WTC11 (cell line): ENCODE measurements at regions not wholly inside any gene's neighbourhood (a gene's known extent, or its start where the extent isn't known, plus 50 kb on each side); places are given as distances from the start of the nearest gene placed in this dataset.

ENCODE experiments used
- ATAC-seq: fragments of 200-7000 bp; cut with Tn5 transposase; 2 replicates; pipeline ENCODE4 v1.10.0; 2021; ENCODE audit warnings: mild to moderate bottlenecking, moderate library complexity
- CTCF ChIA-PET: fragments of 300-600 bp; sonication (Branson Sonifier 250); formaldehyde crosslinking; loops from one replicate; lab custom pipeline; 2021; ENCODE audit warnings: antibody characterized with exemption; lab: Charles Lee
- POLR2A ChIA-PET: fragments of 350-600 bp; sonication (Branson Sonifier 250); formaldehyde crosslinking; loops from one replicate; lab custom pipeline; 2021; ENCODE audit warnings: antibody characterized with exemption; lab: Charles Lee
- DNase-seq: peaks from one replicate; pipeline ENCODE4 v3.0.0; 2021; ENCODE audit warnings: low spot score
- H3K27ac Mint-ChIP-seq: 2 replicates; pipeline ENCODE4 v1.8.0; 2021; ENCODE audit warnings: mixed read lengths
- H3K27me3 Mint-ChIP-seq: 2 replicates; pipeline ENCODE4 v1.8.0; 2021; ENCODE audit warnings: low read depth, mild to moderate bottlenecking, moderate library complexity, mixed read lengths
- H3K36me3 Mint-ChIP-seq: 2 replicates; pipeline ENCODE4 v1.8.0; 2021; ENCODE audit warnings: mixed read lengths
- H3K4me1 Mint-ChIP-seq: 2 replicates; pipeline ENCODE4 v1.8.0; 2022; ENCODE audit warnings: mixed read lengths
- H3K4me3 Mint-ChIP-seq: 2 replicates; pipeline ENCODE4 v1.8.0; 2021; ENCODE audit warnings: mild to moderate bottlenecking, moderate library complexity, mixed read lengths
- H3K9me3 Mint-ChIP-seq: 2 replicates; pipeline ENCODE4 v1.8.0; 2021; ENCODE audit warnings: mixed read lengths
- CTCF ChIP-seq: fragments of 200-600 bp; IDR thresholded peaks from 2 replicates; pipeline ENCODE4 v1.8.0; 2022; ENCODE audit warnings: antibody characterized with exemption
- E2F1 ChIP-seq: sonication (generic); formaldehyde crosslinking; IDR thresholded peaks from 2 replicates; pipeline ENCODE4 v1.8.0; 2022; ENCODE audit warnings: mild to moderate bottlenecking, missing genetic modification reagents
- JUN ChIP-seq: sonication (generic); formaldehyde crosslinking; IDR thresholded peaks from 2 replicates; pipeline ENCODE4 v1.8.0; 2023; ENCODE audit warnings: mild to moderate bottlenecking, missing genetic modification reagents
- MYBL2 ChIP-seq: sonication (generic); formaldehyde crosslinking; IDR thresholded peaks from 2 replicates; pipeline ENCODE4 v1.8.1; 2023; ENCODE audit warnings: mild to moderate bottlenecking, moderate library complexity, missing genetic modification reagents
- NFATC4 ChIP-seq: fragments of 250-450 bp; sonication (Bioruptor Pico); IDR thresholded peaks from 2 replicates; pipeline ENCODE4 v1.9.0; 2021; ENCODE audit warnings: mild to moderate bottlenecking
- NR3C1 ChIP-seq: sonication (generic); formaldehyde crosslinking; conservative IDR thresholded peaks from 2 replicates; pipeline ENCODE4 v1.8.1; 2023; ENCODE audit warnings: low read depth, mild to moderate bottlenecking, missing genetic modification reagents
- STAT6 ChIP-seq: sonication (generic); formaldehyde crosslinking; conservative IDR thresholded peaks from 2 replicates; pipeline ENCODE4 v1.8.1; 2023; ENCODE audit warnings: mild to moderate bottlenecking, low read depth, missing genetic modification reagents, moderate library complexity
- USF1 ChIP-seq: sonication (generic); formaldehyde crosslinking; IDR thresholded peaks from 2 replicates; pipeline ENCODE4 v1.8.0; 2022; ENCODE audit warnings: mild to moderate bottlenecking, missing genetic modification reagents
- ZNF416 ChIP-seq: fragments of 250-450 bp; sonication (Bioruptor Pico); IDR thresholded peaks from 2 replicates; pipeline ENCODE4 v1.9.0; 2021; ENCODE audit warnings: mild to moderate bottlenecking, inconsistent platforms
- ZNF671 ChIP-seq: fragments of 250-450 bp; sonication (Bioruptor Pico); IDR thresholded peaks from 2 replicates; pipeline ENCODE4 v1.8.0; 2021; ENCODE audit warnings: mild to moderate bottlenecking
- TF ChIP-seq, protein P1 (sequence below): fragments of 250-450 bp; sonication (Bioruptor Pico); conservative IDR thresholded peaks from 2 replicates; pipeline ENCODE4 v1.9.0; 2021; ENCODE audit warnings: mild to moderate bottlenecking
- TF ChIP-seq, protein P2 (sequence below): sonication (generic); formaldehyde crosslinking; IDR thresholded peaks from 2 replicates; pipeline ENCODE4 v1.8.1; 2022; ENCODE audit warnings: mild to moderate bottlenecking, moderate library complexity, missing genetic modification reagents

DNA sequence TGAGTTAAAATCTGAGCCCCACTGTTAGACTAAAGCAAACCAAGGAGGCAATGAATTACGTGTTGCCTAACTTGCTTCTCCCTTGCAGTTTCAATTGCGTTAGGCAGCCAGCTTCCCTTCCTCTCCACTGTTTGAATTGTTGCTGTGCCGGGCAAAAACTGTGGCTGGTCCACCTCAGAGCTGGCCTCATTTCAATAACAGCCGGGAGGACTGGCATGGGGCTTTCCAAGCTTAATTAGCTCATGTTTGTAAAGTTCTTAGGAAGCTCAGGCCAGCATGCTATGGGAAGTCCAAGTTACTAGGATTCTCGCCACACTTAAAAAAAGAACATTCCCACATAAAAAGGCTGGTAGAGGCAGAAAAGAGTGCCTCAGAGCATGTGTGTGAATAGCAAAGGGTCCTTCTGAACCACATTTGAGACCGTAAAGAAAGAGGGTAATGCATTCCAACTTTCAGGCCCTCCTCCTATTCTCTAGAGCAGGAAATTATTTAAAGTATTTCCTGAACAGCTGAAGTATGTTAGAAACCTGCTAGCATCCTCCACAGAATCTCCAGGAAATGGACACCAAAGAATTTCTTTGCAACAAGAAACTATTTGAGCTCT lies 79.0 kb upstream of the SMURF2 start (continued):
- TF ChIP-seq, protein P1, sequence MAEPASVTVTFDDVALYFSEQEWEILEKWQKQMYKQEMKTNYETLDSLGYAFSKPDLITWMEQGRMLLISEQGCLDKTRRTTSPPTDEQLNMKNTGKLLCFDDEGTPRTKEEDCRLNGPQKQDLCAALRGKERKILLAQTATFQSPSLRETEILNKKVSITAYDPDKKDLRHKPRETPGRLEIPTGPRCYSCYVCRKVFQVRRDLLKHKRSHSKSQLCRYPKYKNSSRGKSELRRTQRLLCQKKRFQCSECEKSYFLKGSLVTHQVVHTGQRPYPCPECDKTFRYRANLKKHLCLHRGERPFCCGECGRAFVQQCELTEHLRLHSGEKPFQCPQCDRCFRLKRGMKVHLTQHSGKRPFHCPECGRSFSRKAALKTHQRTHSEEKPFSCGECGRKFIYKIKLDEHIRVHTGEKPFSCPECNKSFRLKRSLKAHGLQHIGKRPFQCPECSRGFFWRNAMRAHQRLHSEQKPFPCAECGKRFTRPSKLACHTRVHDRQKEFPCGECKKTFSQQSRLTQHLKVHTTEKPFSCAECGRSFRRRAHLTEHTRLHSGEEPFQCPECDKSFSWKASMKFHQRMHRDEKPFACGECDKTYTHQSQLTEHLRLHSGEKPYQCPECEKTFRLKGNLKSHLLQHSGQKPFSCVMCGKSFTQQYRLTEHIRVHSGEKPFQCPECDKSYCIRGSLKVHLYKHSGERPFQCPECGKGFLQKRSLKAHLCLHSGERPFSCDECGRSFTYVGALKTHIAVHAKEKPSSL = no peak
- TF ChIP-seq, protein P2, sequence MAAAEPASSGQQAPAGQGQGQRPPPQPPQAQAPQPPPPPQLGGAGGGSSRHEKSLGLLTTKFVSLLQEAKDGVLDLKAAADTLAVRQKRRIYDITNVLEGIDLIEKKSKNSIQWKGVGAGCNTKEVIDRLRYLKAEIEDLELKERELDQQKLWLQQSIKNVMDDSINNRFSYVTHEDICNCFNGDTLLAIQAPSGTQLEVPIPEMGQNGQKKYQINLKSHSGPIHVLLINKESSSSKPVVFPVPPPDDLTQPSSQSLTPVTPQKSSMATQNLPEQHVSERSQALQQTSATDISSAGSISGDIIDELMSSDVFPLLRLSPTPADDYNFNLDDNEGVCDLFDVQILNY (CRISPR knock-in tag) = no peak
- no peak for TF ChIP-seq MYBL2 (CRISPR knock-in tag)
- no peak for TF ChIP-seq STAT6 (CRISPR knock-in tag)
- TF ChIP-seq, all 79 proteins: peak for 0

GRCh38 chr17:64739316-64740058 lies 77.4 kb upstream of the SMURF2 start:
- peak overlapping the region; percentile 65; the same call in 1 of the 2 replicates for H3K27ac Mint-ChIP-seq
- H3K36me3 Mint-ChIP-seq = no peaks in the 10 kb centered on the region
- ChIA-PET CTCF (interaction anchor here (1.2 to 3.2 kb wide), 5 partner anchors 35 to 319 kb away, joined by 3 to 20 read pairs (median 6); no protein-coding TSS in a partner anchor), POLR2A (no interaction called here)
- peaks cover 9% of the 10 kb centered on the region for H3K4me1 Mint-ChIP-seq
- no peak for TF ChIP-seq NFATC4 (CRISPR knock-in tag)
- no peak for TF ChIP-seq CTCF
- TF ChIP-seq E2F1 (CRISPR knock-in tag) = no peak
- no peak for TF ChIP-seq ZNF416
- no peak for TF ChIP-seq USF1
- TF ChIP-seq, protein P2 (CRISPR knock-in tag) = no peak
- no peak for TF ChIP-seq ZNF671
- no peak for TF ChIP-seq JUN (CRISPR knock-in tag)
- TF ChIP-seq NR3C1 = no peak
- DNase-seq (no peak), ATAC-seq (peak; percentile 59)
- H3K27me3 Mint-ChIP-seq = no peaks in the 10 kb centered on the region
- H3K9me3 Mint-ChIP-seq = no peaks in the 10 kb centered on the region
- no peak overlapping the region for H3K4me3 Mint-ChIP-seq
